ENCODE measurements at regions not wholly inside any gene's neighbourhood (a gene's known extent, or its start where the extent isn't known, plus 50 kb on each side); places are given as distances from the start of the nearest gene placed in this dataset.

GRCh38 chrX:30957753-30958152 lies 68.7 kb upstream of the TAB3 start:
- Histone ChIP-seq H3K4me3 (ENCODE audit: insufficient read depth, low read depth, low read length) (no peak overlapping the region), H3K4me2 (ENCODE audit: low read depth, low read length) (no peak overlapping the region), H3K23ac (ENCODE audit: low read depth, low read length) (no peak overlapping the region), H4K91ac (ENCODE audit: insufficient read depth, low read depth, low read length) (no peak overlapping the region), H2AK5ac (ENCODE audit: low read depth, low read length) (no peak overlapping the region), H3K9me1 (ENCODE audit: insufficient read depth, low read length) (no peaks in the 10 kb centered on the region), H3K9me3 (ENCODE audit: control insufficient read depth, insufficient read depth, low read length) (no peaks in the 10 kb centered on the region), H2AFZ (replicated peaks; ENCODE audit: low read length, poor library complexity) (no peak overlapping the region), H3K9ac (ENCODE audit: low read depth, low read length) (no peak overlapping the region), H3K36me3 (ENCODE audit: control insufficient read depth, insufficient read depth, low read length) (no peaks in the 10 kb centered on the region), H4K5ac (ENCODE audit: low read depth, low read length) (no peak overlapping the region), H2BK15ac (ENCODE audit: low read depth, low read length) (no peak overlapping the region), H2BK20ac (ENCODE audit: low read depth, low read length) (no peak overlapping the region), H2AK9ac (replicated peaks; ENCODE audit: low read depth, low read length, poor library complexity) (no peak overlapping the region), H3K27ac (ENCODE audit: insufficient read depth, low read length) (no peak overlapping the region), H3K4ac (ENCODE audit: low read depth, low read length) (no peak overlapping the region), H3K79me1 (ENCODE audit: low read depth in 1 of 2, low read length in 2 of 2) (no peaks in the 10 kb centered on the region), H2BK120ac (ENCODE audit: low read depth, low read length) (no peak overlapping the region), H4K8ac (ENCODE audit: low read depth in 2 of 2, low read length in 2 of 2) (no peak overlapping the region), H3K14ac (replicated peaks; ENCODE audit: low read depth, low read length) (no peak overlapping the region), H3K4me1 (ENCODE audit: control insufficient read depth, insufficient read depth, low read length) (no peaks in the 10 kb centered on the region), H4K20me1 (ENCODE audit: insufficient read depth, low read length) (no peaks in the 10 kb centered on the region), H3K56ac (ENCODE audit: extremely low read depth, insufficient read depth, low read length) (no peak overlapping the region), H3K27me3 (ENCODE audit: control insufficient read depth, insufficient read depth, low read length) (no peaks in the 10 kb centered on the region), H3K18ac (ENCODE audit: low read depth, low read length) (no peak overlapping the region), H2BK5ac (ENCODE audit: low read depth, low read length, poor library complexity, severe bottlenecking) (no peak overlapping the region)
- no TSS peak for BruUV-seq (replicated peaks)
- ATAC-seq (ENCODE audit: low read depth) (no peak), DNase-seq (peak; percentile 1)
- POLR2A ChIA-PET (ENCODE audit: unreplicated experiment): no interaction called here
- in situ Hi-C loops (cut with MboI; ENCODE audit: low sequenced_read_pairs) (no loop called here), dilution Hi-C loops (cut with HindIII; ENCODE audit: low sequenced_read_pairs, unreplicated experiment) (no loop called here), intact Hi-C loops (cut with micrococcal nuclease) (no loop called here)
- CTCF ChIA-PET: no interaction called here
- WGBS, 2 experiments (ENCODE audit: extremely low coverage in 2 of 2, insufficient read length in 1 of 2): no CpG with 5 or more reads among the region's 6 CpGs
- TF ChIP-seq CHD1 (IDR thresholded peaks at IDR 0.05; ENCODE audit: low read depth, low read length): no peak
- TF ChIP-seq POLR2A (IDR thresholded peaks at IDR 0.05; ENCODE audit: low read depth, low read length): no peak
- TF ChIP-seq NFE2L2 (IDR thresholded peaks at IDR 0.05; ENCODE audit: low read depth, low read length): no peak
- TF ChIP-seq FOS (IDR thresholded peaks at IDR 0.05; ENCODE audit: low read depth, low read length): no peak
- TF ChIP-seq RAD21 (IDR thresholded peaks at IDR 0.05; ENCODE audit: low read length): no peak
- TF ChIP-seq MAFK (IDR thresholded peaks at IDR 0.05; ENCODE audit: low read depth, low read length): no peak
- no peak for TF ChIP-seq MXI1 (IDR thresholded peaks at IDR 0.05; ENCODE audit: borderline replicate concordance, low read depth, low read length)
- no peak for TF ChIP-seq BHLHE40 (IDR thresholded peaks at IDR 0.05; ENCODE audit: low read depth, low read length)
- no peak for TF ChIP-seq CEBPB (IDR thresholded peaks at IDR 0.05; ENCODE audit: low read depth, low read length)
- TF ChIP-seq USF2 (IDR thresholded peaks at IDR 0.05; ENCODE audit: low read depth, low read length): no peak
- TF ChIP-seq RFX5 (IDR thresholded peaks at IDR 0.05; ENCODE audit: low read depth, low read length): no peak
- TF ChIP-seq ELK1 (IDR thresholded peaks at IDR 0.05; ENCODE audit: borderline replicate concordance, low read depth, low read length): no peak
- TF ChIP-seq MAZ (IDR thresholded peaks at IDR 0.05; ENCODE audit: borderline replicate concordance, low read depth, low read length): no peak
- TF ChIP-seq RCOR1 (IDR thresholded peaks at IDR 0.05; ENCODE audit: insufficient replicate concordance, low read length): no peak
- TF ChIP-seq CTCF (conservative IDR thresholded peaks at IDR 0.05; ENCODE audit: low read depth, low read length): no peak

Measured in IMR-90 (cell line).